ENCODE measurements at regions not wholly inside any gene's neighbourhood (a gene's known extent, or its start where the extent isn't known, plus 50 kb on each side); places are given as distances from the start of the nearest gene placed in this dataset.

- DNase-seq, result no peak
- TF ChIP-seq POLR2A (IDR thresholded peaks at IDR 0.05; ENCODE audit: low read length), result no peak
- TF ChIP-seq GATA1 (IDR thresholded peaks at IDR 0.05; ENCODE audit: low read depth, low read length), result no peak
These were observed 247.5 kb downstream of the MBNL1 start for GRCh38 chr3:152516216-152516615.

DNA sequence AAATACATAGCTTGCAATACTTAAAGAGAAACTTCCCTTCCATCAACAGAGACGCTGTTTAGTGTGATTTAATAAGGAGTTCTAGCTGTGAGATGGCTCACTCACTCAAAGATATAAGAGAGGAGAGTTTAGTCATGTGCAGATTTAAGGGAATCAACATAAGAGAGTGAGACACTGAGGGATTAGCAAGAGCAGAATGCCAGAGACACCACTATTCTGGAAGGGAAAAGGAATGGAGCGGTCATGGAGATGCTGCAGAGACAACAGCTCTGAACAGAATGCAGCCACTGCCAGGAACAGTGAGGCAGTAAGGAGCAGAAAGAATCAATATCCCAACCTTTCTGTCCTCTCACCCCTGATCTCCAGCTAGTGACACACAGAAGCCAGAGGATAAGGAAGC is 248.8 kb downstream of the MBNL1 start:
- no peak for TF ChIP-seq POLR2A (IDR thresholded peaks at IDR 0.05; ENCODE audit: low read length)
- TF ChIP-seq GATA1 (IDR thresholded peaks at IDR 0.05; ENCODE audit: low read depth, low read length), result no peak
- DNase-seq, result no peak

DNA sequence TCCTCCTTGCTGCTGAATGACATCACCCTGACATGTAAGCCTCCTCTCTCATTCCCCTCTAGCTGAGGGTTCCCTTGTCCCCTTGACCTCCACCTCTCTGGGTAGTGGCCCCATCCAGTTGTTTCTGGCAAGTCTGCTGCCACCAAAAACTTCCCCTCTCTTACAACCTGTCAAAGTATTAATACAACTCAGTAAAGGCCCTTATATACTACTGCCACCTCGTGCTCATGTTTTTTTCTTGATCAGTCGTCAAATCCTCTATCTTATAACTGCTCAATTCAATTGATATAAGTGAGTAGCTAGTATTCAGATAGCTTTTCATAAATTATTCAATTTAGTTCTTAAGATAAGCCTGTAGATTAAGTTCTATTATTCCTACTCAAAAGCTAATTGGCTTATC is 249.6 kb downstream of the MBNL1 start:
- no peak for TF ChIP-seq POLR2A (IDR thresholded peaks at IDR 0.05; ENCODE audit: low read length)
- TF ChIP-seq GATA1 (IDR thresholded peaks at IDR 0.05; ENCODE audit: low read depth, low read length), result no peak
- DNase-seq, result no peak

GRCh38 chr3:152519376-152519775 is 250.6 kb downstream of the MBNL1 start:
- no peak for DNase-seq
- TF ChIP-seq GATA1 (IDR thresholded peaks at IDR 0.05; ENCODE audit: low read depth, low read length), result no peak
- no peak for TF ChIP-seq POLR2A (IDR thresholded peaks at IDR 0.05; ENCODE audit: low read length)

DNA sequence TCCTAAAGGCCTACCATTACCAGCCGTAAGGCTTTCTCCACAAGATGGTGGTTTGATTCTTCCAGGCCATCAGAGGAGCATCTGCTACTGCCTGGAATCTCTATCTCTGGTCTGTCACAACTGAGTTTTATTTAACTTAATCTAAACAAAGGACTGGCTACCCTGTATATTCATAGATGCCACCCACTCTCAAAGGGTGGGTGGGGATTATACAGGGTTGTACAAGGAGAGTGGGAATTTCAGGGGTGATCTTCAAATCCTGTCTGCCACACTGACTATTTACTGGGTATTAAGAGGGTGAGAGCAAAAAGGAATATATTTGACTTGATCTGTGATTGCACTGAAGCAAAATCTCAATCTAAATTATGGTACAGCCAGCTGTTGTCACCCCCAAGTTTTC is 253.3 kb downstream of the MBNL1 start:
- DNase-seq, result no peak

GRCh38 chr3:152524198-152525140 is 255.7 kb downstream of the MBNL1 start:
- DNase-seq, result peak; percentile 50 to 75
- no peak for TF ChIP-seq POLR2A (IDR thresholded peaks at IDR 0.05; ENCODE audit: low read length)
- no peak for TF ChIP-seq GATA1 (IDR thresholded peaks at IDR 0.05; ENCODE audit: low read depth, low read length)

More for the DNA sequence above, 253.3 kb downstream of the MBNL1 start:
- TF ChIP-seq POLR2A (IDR thresholded peaks at IDR 0.05; ENCODE audit: low read length), result no peak
- no peak for TF ChIP-seq GATA1 (IDR thresholded peaks at IDR 0.05; ENCODE audit: low read depth, low read length)

DNA sequence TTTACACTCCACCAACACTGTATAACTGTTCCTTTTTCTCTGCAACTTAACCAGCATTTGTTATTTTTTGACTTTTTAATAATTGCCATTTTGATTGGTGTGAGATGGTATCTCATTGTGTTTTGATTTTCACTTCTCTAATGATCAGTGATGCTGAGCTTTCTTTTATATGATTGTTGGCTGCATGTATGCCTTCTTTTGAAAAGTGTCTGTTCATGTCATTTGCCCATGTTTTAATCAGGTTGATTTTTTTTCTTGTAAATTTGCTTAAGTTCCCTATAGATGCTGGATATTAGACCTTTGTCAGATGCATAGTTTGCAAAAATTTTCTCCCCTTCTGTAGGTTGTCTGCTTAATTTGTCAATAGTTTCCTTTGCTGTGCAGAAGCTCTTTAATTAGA is 263.0 kb downstream of the MBNL1 start:
- no peak for TF ChIP-seq GATA1 (IDR thresholded peaks at IDR 0.05; ENCODE audit: low read depth, low read length)
- TF ChIP-seq POLR2A (IDR thresholded peaks at IDR 0.05; ENCODE audit: low read length), result no peak
- no peak for DNase-seq

DNA sequence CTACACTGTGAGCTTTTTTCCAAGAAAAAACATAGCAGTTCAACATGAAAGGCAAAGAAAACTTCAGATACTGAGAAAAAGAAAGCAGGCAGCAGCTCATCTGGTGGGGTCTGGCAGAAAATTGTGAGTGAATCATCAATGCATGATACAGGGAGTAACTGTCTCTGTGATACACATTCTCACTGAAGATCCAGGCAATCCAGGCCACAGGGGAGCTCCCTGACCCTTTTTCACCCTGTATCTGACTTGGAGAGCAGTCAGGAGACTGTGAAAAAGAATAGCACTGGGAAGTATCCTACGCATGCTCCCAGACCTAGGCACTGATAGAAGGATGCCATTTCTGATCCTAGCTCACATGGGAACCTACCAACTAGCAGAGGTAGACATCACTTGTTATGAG is 269.8 kb downstream of the MBNL1 start:
- no peak for TF ChIP-seq GATA1 (IDR thresholded peaks at IDR 0.05; ENCODE audit: low read depth, low read length)
- no peak for TF ChIP-seq POLR2A (IDR thresholded peaks at IDR 0.05; ENCODE audit: low read length)
- DNase-seq, result no peak

DNA sequence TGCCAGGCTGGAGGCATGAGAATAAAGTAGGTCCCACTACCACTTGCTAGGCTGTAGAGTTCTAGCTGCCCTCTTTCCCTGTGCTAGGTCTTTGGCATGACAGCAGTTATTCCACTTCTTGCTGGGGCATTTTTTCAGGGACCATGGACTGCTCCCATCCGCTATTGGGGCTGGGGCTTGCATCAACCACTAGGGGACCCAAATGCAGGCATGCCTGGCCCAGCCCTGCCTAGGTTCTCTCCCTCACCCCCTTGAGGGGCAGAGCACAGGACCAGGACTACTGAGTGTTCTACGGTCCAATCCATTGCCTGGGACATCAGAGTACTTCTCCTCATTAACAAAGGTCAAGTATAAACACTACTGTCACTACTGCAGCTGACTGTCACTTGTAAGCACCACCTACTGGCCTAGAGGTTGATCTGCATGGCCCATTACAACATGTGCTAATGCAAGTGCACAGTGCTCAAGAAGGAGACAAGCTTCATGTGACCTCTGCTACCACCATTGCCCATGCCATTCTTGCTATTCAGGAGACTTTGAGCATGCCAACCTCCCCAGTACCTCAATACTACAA is 270.5 kb downstream of the MBNL1 start:
- TF ChIP-seq POLR2A (IDR thresholded peaks at IDR 0.05; ENCODE audit: low read length) (no peak), GATA1 (IDR thresholded peaks at IDR 0.05; ENCODE audit: low read depth, low read length) (no peak)
- peak; percentile 19 to 24 for DNase-seq

DNA sequence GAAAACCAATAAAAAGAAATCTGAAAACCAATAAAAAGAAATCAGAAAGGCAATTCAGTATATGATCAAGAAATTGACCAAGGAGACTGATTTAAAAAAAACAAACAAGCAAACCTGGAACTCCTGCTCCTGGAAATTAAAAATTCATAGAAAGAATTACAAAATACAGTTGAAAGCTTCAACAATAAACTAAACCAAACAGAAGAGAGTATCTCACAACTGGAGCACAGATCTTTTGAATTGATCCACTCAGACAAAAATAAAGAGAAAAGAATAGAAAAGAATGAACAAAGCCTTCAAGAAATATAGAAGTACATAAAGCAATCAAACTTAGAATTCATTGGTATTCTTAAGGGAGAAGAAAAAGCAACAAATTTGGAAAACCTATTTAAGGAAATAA is 271.4 kb downstream of the MBNL1 start:
- DNase-seq, result no peak

GRCh38 chr3:152547153-152547552 is 278.4 kb downstream of the MBNL1 start:
- TF ChIP-seq POLR2A (IDR thresholded peaks at IDR 0.05; ENCODE audit: low read length), result no peak
- TF ChIP-seq GATA1 (IDR thresholded peaks at IDR 0.05; ENCODE audit: low read depth, low read length), result no peak
- no peak for DNase-seq

More for the DNA sequence above, 271.4 kb downstream of the MBNL1 start:
- TF ChIP-seq GATA1 (IDR thresholded peaks at IDR 0.05; ENCODE audit: low read depth, low read length), result no peak
- TF ChIP-seq POLR2A (IDR thresholded peaks at IDR 0.05; ENCODE audit: low read length), result no peak

- TF ChIP-seq POLR2A (IDR thresholded peaks at IDR 0.05; ENCODE audit: low read length), result no peak
- TF ChIP-seq GATA1 (IDR thresholded peaks at IDR 0.05; ENCODE audit: low read depth, low read length), result no peak
- no peak for DNase-seq
These were observed 280.5 kb downstream of the MBNL1 start for GRCh38 chr3:152549263-152549662.

DNA sequence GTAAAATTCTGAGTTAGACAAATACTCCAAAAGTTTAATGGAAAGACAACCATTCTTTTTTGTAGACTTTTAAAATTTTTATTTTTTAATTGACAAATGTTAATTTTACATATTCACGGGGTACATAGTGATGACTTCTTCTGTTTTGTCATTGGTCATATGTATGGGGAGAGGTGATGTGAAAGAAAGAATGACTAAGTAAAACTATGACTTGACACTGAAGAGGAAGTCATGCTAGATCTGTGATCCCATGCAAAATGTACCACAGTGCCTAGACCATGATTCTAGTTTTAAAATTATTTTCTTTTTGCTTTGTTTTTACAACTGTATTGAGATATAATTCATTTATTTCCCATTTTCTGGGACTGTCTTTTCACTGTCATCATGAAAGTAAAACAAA is 281.6 kb downstream of the MBNL1 start:
- TF ChIP-seq GATA1 (IDR thresholded peaks at IDR 0.05; ENCODE audit: low read depth, low read length) (no peak), POLR2A (IDR thresholded peaks at IDR 0.05; ENCODE audit: low read length) (no peak)
- peak in 1 of 2 experiments; percentile 8 for DNase-seq

DNA sequence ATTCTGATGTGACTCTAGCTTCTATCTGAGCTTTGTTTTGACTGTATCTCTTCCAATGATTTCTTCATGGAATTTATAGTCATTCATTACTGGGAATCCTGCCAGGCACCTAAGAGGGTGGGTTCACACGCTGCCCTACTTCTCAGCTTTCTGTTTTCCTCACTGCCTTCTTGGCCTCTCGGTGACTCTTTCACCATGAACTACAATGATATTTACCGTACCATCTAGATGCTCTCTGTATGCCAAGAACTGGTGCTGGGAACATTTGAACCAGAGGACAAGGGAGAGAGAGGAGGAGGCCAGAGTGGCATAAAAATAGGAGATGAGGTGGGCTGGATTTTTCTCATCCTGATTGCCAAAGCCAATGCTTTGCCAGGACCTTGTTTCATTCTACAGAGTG is 280.0 kb upstream of the P2RY1 start:
- TF ChIP-seq GATA1 (IDR thresholded peaks at IDR 0.05; ENCODE audit: low read depth, low read length) (no peak), POLR2A (IDR thresholded peaks at IDR 0.05; ENCODE audit: low read length) (no peak)
- DNase-seq, result no peak

Measured in erythroblast (primary cell).